ENCODE measurements at regions not wholly inside any gene's neighbourhood (a gene's known extent, or its start where the extent isn't known, plus 50 kb on each side); places are given as distances from the start of the nearest gene placed in this dataset.

- no peak overlapping the region for H2AFZ ChIP-seq (ENCODE audit: low read length)
- H3K56ac ChIP-seq (replicated peaks; ENCODE audit: insufficient read length, low read depth, low read length), result no peak overlapping the region
- no peak overlapping the region for H2BK5ac ChIP-seq (ENCODE audit: low read depth, low read length)
- no peaks in the 10 kb centered on the region for H3K79me2 ChIP-seq (ENCODE audit: control insufficient read depth in 1 of 2, insufficient read depth in 2 of 2, low read length in 2 of 2)
- no peak overlapping the region for H3K9ac ChIP-seq (replicated peaks in 1 of 4; ENCODE audit: extremely low read depth in 1 of 4, low read depth in 3 of 4, low read length in 3 of 4)
- no peaks in the 10 kb centered on the region for H3K9me3 ChIP-seq (ENCODE audit: insufficient read depth in 2 of 2, low read depth in 1 of 2, low read length in 1 of 2)
- no peak overlapping the region for H3K23ac ChIP-seq (ENCODE audit: insufficient read length)
- FAIRE-seq (no peak), DNase-seq (ENCODE audit: low read depth in 1 of 2, low spot score in 2 of 2) (no peak)
- H3K27ac ChIP-seq (ENCODE audit: low read depth, low read length), result no peak overlapping the region
- H3K18ac ChIP-seq (ENCODE audit: extremely low read depth, low read length), result no peak overlapping the region
- no peak overlapping the region for H3K4me2 ChIP-seq (ENCODE audit: insufficient read depth in 1 of 2, low read depth in 2 of 2, low read length in 2 of 2)
- peaks cover 0 to 3% (median 1%) of the 10 kb centered on the region in 4 experiments; a peak in 3 of 7 replicates for H3K4me1 ChIP-seq (replicated peaks in 1 of 4; ENCODE audit: control insufficient read depth in 3 of 4, insufficient read depth in 4 of 4, low read length in 3 of 4)
- H4K8ac ChIP-seq (ENCODE audit: extremely low read depth, insufficient read depth, low read length), result no peak overlapping the region
- H3K79me1 ChIP-seq (ENCODE audit: low read depth, low read length), result no peaks in the 10 kb centered on the region
- ChIA-PET CTCF (ENCODE audit: partially characterized antibody) (interaction anchor here (0.6 to 1.2 kb wide), 2 partner anchors 10 to 34 kb away, joined by 3 read pairs; no protein-coding TSS in a partner anchor), POLR2A (ENCODE audit: partially characterized antibody) (no interaction called here)
- H4K20me1 ChIP-seq (replicated peaks in 1 of 2; ENCODE audit: control insufficient read depth in 1 of 2, insufficient read depth in 2 of 2, low read length in 2 of 2), result no peaks in the 10 kb centered on the region
- no peaks in the 10 kb centered on the region for H3K36me3 ChIP-seq (ENCODE audit: control insufficient read depth in 2 of 4, insufficient read depth in 4 of 4, low read length in 3 of 4)
- peaks cover 12 to 47% (median 36%) of the 10 kb centered on the region in 4 experiments for H3K27me3 ChIP-seq (replicated peaks in 1 of 4; ENCODE audit: control insufficient read depth in 3 of 4, extremely low read depth in 1 of 4, insufficient read depth in 3 of 4, low read length in 3 of 4)
- no peak for TF ChIP-seq SP1 (IDR thresholded peaks at IDR 0.05; ENCODE audit: low read depth, low read length)
- TF ChIP-seq EP300 (IDR thresholded peaks at IDR 0.05; ENCODE audit: borderline replicate concordance in 1 of 2, low read depth in 2 of 2, low read length in 2 of 2), result no peak
- no peak for TF ChIP-seq SRF (IDR thresholded peaks at IDR 0.05; ENCODE audit: low read depth, low read length)
- TF ChIP-seq RXRA (IDR thresholded peaks at IDR 0.05; ENCODE audit: insufficient read depth, low read depth, low read length), result no peak
- no peak for TF ChIP-seq BACH1 (IDR thresholded peaks at IDR 0.05; ENCODE audit: low read length)
- TF ChIP-seq SAP30 (IDR thresholded peaks at IDR 0.05; ENCODE audit: insufficient read depth, insufficient replicate concordance, low read length), result no peak
- TF ChIP-seq ASH2L (IDR thresholded peaks at IDR 0.05; ENCODE audit: low read length), result no peak
- no peak for TF ChIP-seq CEBPB (IDR thresholded peaks at IDR 0.05; ENCODE audit: low read depth, low read length)
- no peak for TF ChIP-seq POU5F1 (IDR thresholded peaks at IDR 0.05; ENCODE audit: low read depth, low read length)
- TF ChIP-seq ATF2 (IDR thresholded peaks at IDR 0.05; ENCODE audit: low read length), result no peak
- TF ChIP-seq EGR1 (IDR thresholded peaks at IDR 0.05; ENCODE audit: borderline replicate concordance, low read depth, low read length), result no peak
- TF ChIP-seq KDM4A (IDR thresholded peaks at IDR 0.05; ENCODE audit: low read depth, low read length, severe bottlenecking), result no peak
- no peak overlapping the region for H3K4me3 ChIP-seq (ENCODE audit: extremely low read depth in 1 of 4, insufficient read depth in 2 of 4, low read depth in 3 of 4, low read length in 4 of 4)
- no peak overlapping the region for H2BK15ac ChIP-seq (ENCODE audit: low read length)
- H2BK12ac ChIP-seq (ENCODE audit: low read depth, low read length), result no peak overlapping the region
- no peak overlapping the region for H2BK120ac ChIP-seq (replicated peaks; ENCODE audit: low read depth, low read length)
- H4K91ac ChIP-seq (replicated peaks; ENCODE audit: insufficient read length, low read length), result no peak overlapping the region
- no peak overlapping the region for H2BK20ac ChIP-seq (ENCODE audit: low read length)
- WGBS, 2 experiments (ENCODE audit: extremely low coverage in 1 of 2, insufficient coverage in 1 of 2, insufficient read length in 1 of 2, insufficient replicate concordance in 2 of 2, low coverage in 1 of 2, low lambda C conversion rate in 2 of 2, missing lambda C conversion rate in 1 of 2), result 58% methylated on average over 3 of the region's 4 CpGs; no CpG with 5 or more reads in 1 of the 2 experiments
- H2AK5ac ChIP-seq (ENCODE audit: low read depth, low read length), result no peak overlapping the region
- peaks cover 4% of the 10 kb centered on the region; the same call in 1 of the 2 replicates for H3K23me2 ChIP-seq (ENCODE audit: low read depth, low read length)
- no peak overlapping the region for H3K14ac ChIP-seq (ENCODE audit: insufficient read length)
- no peak overlapping the region for H3K4ac ChIP-seq (replicated peaks; ENCODE audit: insufficient read length, low read depth, low read length)
- no peak overlapping the region for H4K5ac ChIP-seq (ENCODE audit: insufficient read length, low read depth, low read length)
These were observed 54.6 kb downstream of the FRMPD3 start for GRCh38 chrX:107504006-107504405.

Data from H1 (cell line).